Epithelial cell of esophagus (primary cell): ENCODE measurements at regions not wholly inside any gene's neighbourhood (a gene's known extent, or its start where the extent isn't known, plus 50 kb on each side); places are given as distances from the start of the nearest gene placed in this dataset.
A peak's percentile ranks its signal among the peaks of the same experiment; 100 is the strongest.
"Not testable (repeated sequence)": the region's sequence is repeated elsewhere in the genome, so short reads cannot be mapped to it uniquely, and the experiment has no call there.

Source experiments
- DNase-seq: peaks from one replicate; pipeline ENCODE4 v3.0.0; 2010; ENCODE audit warnings: low read depth
- H3K4me3 ChIP-seq: 2 replicates; pipeline ENCODE4 v1.5.1; 2011; ENCODE audit warnings: mild to moderate bottlenecking, low read length, control low read depth
- CTCF ChIP-seq: IDR thresholded peaks from 2 replicates; pipeline ENCODE4 v1.5.1; 2011; ENCODE audit warnings: low read depth, mild to moderate bottlenecking, low read length, control low read depth, inconsistent platforms; ENCODE audit not compliant: insufficient read depth; ENCODE audit errors: missing control alignments

- DNase-seq, result peak; percentile 5
- H3K4me3 ChIP-seq, result no peak overlapping the region
- TF ChIP-seq CTCF, result no peak
Observed at GRCh38 chr2:145909766-145910165, 1389.8 kb upstream of the ZEB2 start.

- DNase-seq, result no peak
- TF ChIP-seq CTCF, result no peak
- no peak overlapping the region for H3K4me3 ChIP-seq
Observed at GRCh38 chr2:145909175-145909755, 1389.3 kb upstream of the ZEB2 start.

GRCh38 chr2:145906354-145906753 is 1386.4 kb upstream of the ZEB2 start:
- DNase-seq, result peak; percentile 80
- no peak overlapping the region for H3K4me3 ChIP-seq
- no peak for TF ChIP-seq CTCF

GRCh38 chr2:145905371-145905770 is 1385.5 kb upstream of the ZEB2 start:
- no peak for DNase-seq
- TF ChIP-seq CTCF, result no peak
- no peak overlapping the region for H3K4me3 ChIP-seq

- TF ChIP-seq CTCF, result no peak
- H3K4me3 ChIP-seq, result no peak overlapping the region
- no peak for DNase-seq
Observed at GRCh38 chr2:145897151-145897550, 1377.2 kb upstream of the ZEB2 start.

- H3K4me3 ChIP-seq, result no peak overlapping the region
- DNase-seq, result no peak
- TF ChIP-seq CTCF, result no peak
Observed at GRCh38 chr2:145887915-145888314, 1368.0 kb upstream of the ZEB2 start.

GRCh38 chr2:145880997-145881396 is 1361.1 kb upstream of the ZEB2 start:
- DNase-seq, H3K4me3 ChIP-seq: not testable (repeated sequence)
